H9 (cell line): ENCODE measurements at regions not wholly inside any gene's neighbourhood (a gene's known extent, or its start where the extent isn't known, plus 50 kb on each side); places are given as distances from the start of the nearest gene placed in this dataset.

Source experiments
- DNase-seq: peaks from one replicate; pipeline ENCODE4 v3.0.0-alpha.2; 2017
- H2AFZ ChIP-seq: one replicate; pipeline ENCODE4 v1.6.1; 2013; ENCODE audit warnings: mild to moderate bottlenecking, low read length, control low read depth, moderate library complexity
- H2AK5ac ChIP-seq: 2 replicates; pipeline ENCODE4 v1.6.1; 2013; ENCODE audit warnings: low read length, control low read depth, mixed read lengths; ENCODE audit not compliant: insufficient read length
- H2BK120ac ChIP-seq: one replicate; pipeline ENCODE4 v1.6.1; 2013; ENCODE audit warnings: low read depth, mild to moderate bottlenecking, low read length, control low read depth, inconsistent platforms; ENCODE audit not compliant: poor library complexity, severe bottlenecking
- H2BK12ac ChIP-seq: 2 replicates; pipeline ENCODE4 v1.6.1; 2013; ENCODE audit warnings: low read length, control low read depth, mixed read lengths, low read depth; ENCODE audit not compliant: insufficient read length
- H2BK15ac ChIP-seq: 2 replicates; pipeline ENCODE4 v1.6.1; 2013; ENCODE audit warnings: low read depth, low read length, control low read depth
- H2BK20ac ChIP-seq: one replicate; pipeline ENCODE4 v1.6.1; 2013; ENCODE audit warnings: low read depth, mild to moderate bottlenecking, low read length, control low read depth, inconsistent platforms; ENCODE audit not compliant: poor library complexity, severe bottlenecking
- H2BK5ac ChIP-seq: 2 replicates; pipeline ENCODE4 v1.6.1; 2013; ENCODE audit warnings: low read length, control low read depth, mixed read lengths; ENCODE audit not compliant: insufficient read length
- H3K14ac ChIP-seq: 2 replicates; pipeline ENCODE4 v1.6.1; 2013; ENCODE audit warnings: low read length, control low read depth; ENCODE audit not compliant: insufficient read depth
- H3K18ac ChIP-seq: 2 replicates; pipeline ENCODE4 v1.6.1; 2013; ENCODE audit warnings: low read depth, mild to moderate bottlenecking, mixed read lengths, low read length, control low read depth; ENCODE audit not compliant: insufficient read length
- H3K23ac ChIP-seq: 2 replicates; pipeline ENCODE4 v1.6.1; 2013; ENCODE audit warnings: low read length, control low read depth, mixed read lengths, low read depth; ENCODE audit not compliant: insufficient read length
- H3K23me2 ChIP-seq: 2 replicates; pipeline ENCODE4 v1.6.1; 2013; ENCODE audit warnings: low read depth, mild to moderate bottlenecking, mixed read lengths, low read length, control low read depth; ENCODE audit not compliant: insufficient read length, poor library complexity, severe bottlenecking
- H3K27ac ChIP-seq: 2 replicates; pipeline ENCODE4 v1.5.1; 2013; ENCODE audit warnings: low read length, control low read depth, mixed read lengths, low read depth; ENCODE audit not compliant: insufficient read length
- H3K27me3 ChIP-seq: 2 replicates; pipeline ENCODE4 v1.6.1; 2013; ENCODE audit warnings: low read length, control low read depth, inconsistent platforms; ENCODE audit not compliant: insufficient read depth
- H3K4ac ChIP-seq: 2 replicates; pipeline ENCODE4 v1.6.1; 2013; ENCODE audit warnings: low read depth, mild to moderate bottlenecking, control low read depth, inconsistent platforms, low read length, moderate library complexity
- H3K4me1 ChIP-seq: 2 replicates; pipeline ENCODE4 v1.6.1; 2013; ENCODE audit warnings: low read length, control low read depth, inconsistent platforms; ENCODE audit not compliant: insufficient read depth
- H3K4me2 ChIP-seq: 2 replicates; pipeline ENCODE4 v1.6.1; 2013; ENCODE audit warnings: low read length, control low read depth, mixed read lengths; ENCODE audit not compliant: insufficient read length, insufficient read depth
- H3K56ac ChIP-seq: 2 replicates; pipeline ENCODE4 v1.6.1; 2013; ENCODE audit warnings: low read depth, mild to moderate bottlenecking, mixed read lengths, low read length, control low read depth; ENCODE audit not compliant: insufficient read length
- H3K79me1 ChIP-seq: 2 replicates; pipeline ENCODE4 v1.6.1; 2013; ENCODE audit warnings: low read depth, mild to moderate bottlenecking, moderate library complexity, low read length, control low read depth, inconsistent platforms; ENCODE audit not compliant: insufficient read depth, poor library complexity, severe bottlenecking
- H3K79me2 ChIP-seq: 2 replicates; pipeline ENCODE4 v1.6.1; 2013; ENCODE audit warnings: low read length, control low read depth, inconsistent platforms; ENCODE audit not compliant: insufficient read depth
- H3K9ac ChIP-seq: 2 replicates; pipeline ENCODE4 v1.6.1; 2013; ENCODE audit warnings: low read length, control low read depth, mixed read lengths; ENCODE audit not compliant: insufficient read length; ENCODE audit errors: extremely low read depth
- H3K9me3 ChIP-seq: one replicate; pipeline ENCODE4 v1.6.1; 2013; ENCODE audit warnings: low read depth, low read length, inconsistent platforms; ENCODE audit not compliant: control insufficient read depth
- H3T11ph ChIP-seq: one replicate; pipeline ENCODE4 v1.6.1; 2013; ENCODE audit warnings: mild to moderate bottlenecking, low read length, control low read depth, inconsistent platforms
- H4K20me1 ChIP-seq: one replicate; pipeline ENCODE4 v1.6.1; 2013; ENCODE audit not compliant: control insufficient read depth, insufficient read length, insufficient read depth
- H4K5ac ChIP-seq: 2 replicates; pipeline ENCODE4 v1.6.1; 2013; ENCODE audit warnings: low read depth, mild to moderate bottlenecking, mixed read lengths, low read length, control low read depth; ENCODE audit not compliant: insufficient read length
- H4K8ac ChIP-seq: replicated peaks from 2 replicates; pipeline ENCODE4 v1.6.1; 2013; ENCODE audit warnings: low read length, control low read depth, mixed read lengths, low read depth; ENCODE audit not compliant: insufficient read length
- H4K91ac ChIP-seq: 2 replicates; pipeline ENCODE4 v1.6.1; 2013; ENCODE audit warnings: low read depth, mild to moderate bottlenecking, moderate library complexity, mixed read lengths, low read length, control low read depth; ENCODE audit not compliant: insufficient read length
- H3K27ac Mint-ChIP-seq, 3 experiments: 2 replicates in 2 of 3; 3 replicates in 1 of 3; pipeline ENCODE4 v1.8.0; 2020 to 2021; ENCODE audit warnings: mixed read lengths in 3 of 3, mild to moderate bottlenecking in 1 of 3, moderate library complexity in 1 of 3
- H3K27me3 Mint-ChIP-seq: 2 replicates; pipeline ENCODE4 v1.8.0; 2021; ENCODE audit warnings: low read depth, mild to moderate bottlenecking, moderate library complexity, mixed read lengths
- H3K36me3 Mint-ChIP-seq, 3 experiments: 2 replicates in 2 of 3; 3 replicates in 1 of 3; pipeline ENCODE4 v1.8.0; 2020 to 2021; ENCODE audit warnings: low read depth in 3 of 3, mixed read lengths in 3 of 3; ENCODE audit not compliant: insufficient read depth in 1 of 3
- H3K4me1 Mint-ChIP-seq, 2 experiments: 2 replicates each; pipeline ENCODE4 v1.8.0; 2020; ENCODE audit warnings: mixed read lengths in 2 of 2
- H3K4me3 Mint-ChIP-seq, 2 experiments: 2 replicates in 1 of 2; 3 replicates in 1 of 2; pipeline ENCODE4 v1.8.0; 2020 to 2021; ENCODE audit warnings: mild to moderate bottlenecking in 2 of 2, mixed read lengths in 2 of 2, moderate library complexity in 1 of 2
- H3K9me3 Mint-ChIP-seq, 2 experiments: 2 replicates in 1 of 2; 3 replicates in 1 of 2; pipeline ENCODE4 v1.8.0; 2020; ENCODE audit warnings: mild to moderate bottlenecking in 2 of 2, mixed read lengths in 2 of 2, moderate library complexity in 1 of 2
- WGBS: extraction: QIAGEN DNeasy Blood & Tissue Kit; methylation state at CpG from one replicate; pipeline ENCODE4 v1.1.7; 2013; ENCODE audit warnings: missing lambda C conversion rate, low lambda C conversion rate, mixed read lengths; ENCODE audit not compliant: insufficient read length; ENCODE audit errors: extremely low coverage; 5-methylcytosine and 5-hydroxymethylcytosine counted together
- TF ChIP-seq, protein P1 (sequence below): fragments of 200-600 bp; sonication (generic); conservative IDR thresholded peaks from 3 replicates; pipeline ENCODE4 v1.8.0; 2021; ENCODE audit warnings: antibody characterized with exemption, mild to moderate bottlenecking

DNA sequence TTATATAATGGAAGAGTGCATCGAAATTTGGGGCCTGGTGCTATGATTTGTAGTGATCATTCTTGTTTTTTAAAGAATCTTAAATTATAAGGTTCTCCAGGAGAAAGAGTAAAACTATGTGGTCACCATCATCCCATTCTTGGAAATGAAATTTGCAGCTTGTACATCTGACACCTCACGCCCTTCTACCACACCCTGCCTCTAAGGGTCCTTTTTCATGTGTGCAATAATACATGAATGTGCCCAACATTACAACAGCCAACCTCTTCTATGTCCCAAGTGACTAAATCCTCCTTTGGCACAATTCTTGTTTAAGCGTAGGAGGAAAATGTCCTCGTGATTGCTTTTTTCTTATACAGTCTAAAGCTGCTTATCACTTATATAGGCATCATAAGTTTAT is 636.5 kb upstream of the NOVA1 start:
- Histone ChIP-seq H3K4me1 (no peaks in the 10 kb centered on the region), H2BK20ac (no peak overlapping the region), H2BK15ac (no peak overlapping the region), H2AFZ (no peak overlapping the region), H3K9me3 (no peaks in the 10 kb centered on the region), H3K79me1 (no peaks in the 10 kb centered on the region), H3K4ac (no peak overlapping the region), H2BK12ac (no peak overlapping the region), H3K23ac (no peak overlapping the region), H3K18ac (no peak overlapping the region), H3T11ph (no peak overlapping the region), H3K23me2 (no peaks in the 10 kb centered on the region), H3K27me3 (no peaks in the 10 kb centered on the region), H4K20me1 (no peaks in the 10 kb centered on the region), H4K5ac (no peak overlapping the region), H3K14ac (no peak overlapping the region), H3K27ac (no peak overlapping the region), H3K9ac (no peak overlapping the region), H3K56ac (no peak overlapping the region), H4K8ac (no peak overlapping the region), H2AK5ac (no peak overlapping the region), H3K4me2 (no peak overlapping the region), H2BK120ac (no peak overlapping the region), H2BK5ac (no peak overlapping the region), H3K79me2 (no peaks in the 10 kb centered on the region), H4K91ac (no peak overlapping the region)
- H3K4me3 Mint-ChIP-seq = no peak overlapping the region
- H3K36me3 Mint-ChIP-seq = peaks cover 0 to 3% (median 0%) of the 10 kb centered on the region in 3 experiments; a peak in 2 of 7 replicates
- H3K9me3 Mint-ChIP-seq = peaks cover 0 to 2% of the 10 kb centered on the region in 2 experiments; a peak in 1 of 5 replicates
- WGBS = no CpG with 5 or more reads among the region's 4 CpGs
- TF ChIP-seq, protein P1, sequence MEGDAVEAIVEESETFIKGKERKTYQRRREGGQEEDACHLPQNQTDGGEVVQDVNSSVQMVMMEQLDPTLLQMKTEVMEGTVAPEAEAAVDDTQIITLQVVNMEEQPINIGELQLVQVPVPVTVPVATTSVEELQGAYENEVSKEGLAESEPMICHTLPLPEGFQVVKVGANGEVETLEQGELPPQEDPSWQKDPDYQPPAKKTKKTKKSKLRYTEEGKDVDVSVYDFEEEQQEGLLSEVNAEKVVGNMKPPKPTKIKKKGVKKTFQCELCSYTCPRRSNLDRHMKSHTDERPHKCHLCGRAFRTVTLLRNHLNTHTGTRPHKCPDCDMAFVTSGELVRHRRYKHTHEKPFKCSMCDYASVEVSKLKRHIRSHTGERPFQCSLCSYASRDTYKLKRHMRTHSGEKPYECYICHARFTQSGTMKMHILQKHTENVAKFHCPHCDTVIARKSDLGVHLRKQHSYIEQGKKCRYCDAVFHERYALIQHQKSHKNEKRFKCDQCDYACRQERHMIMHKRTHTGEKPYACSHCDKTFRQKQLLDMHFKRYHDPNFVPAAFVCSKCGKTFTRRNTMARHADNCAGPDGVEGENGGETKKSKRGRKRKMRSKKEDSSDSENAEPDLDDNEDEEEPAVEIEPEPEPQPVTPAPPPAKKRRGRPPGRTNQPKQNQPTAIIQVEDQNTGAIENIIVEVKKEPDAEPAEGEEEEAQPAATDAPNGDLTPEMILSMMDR = no peak
- H3K4me1 Mint-ChIP-seq = no peaks in the 10 kb centered on the region
- no peak overlapping the region for H3K27ac Mint-ChIP-seq
- no peaks in the 10 kb centered on the region for H3K27me3 Mint-ChIP-seq
- no peak for DNase-seq
